HCT116 (cell line): ENCODE measurements at regions not wholly inside any gene's neighbourhood (a gene's known extent, or its start where the extent isn't known, plus 50 kb on each side); places are given as distances from the start of the nearest gene placed in this dataset.

Source experiments
- ATAC-seq: fragments of 200-7000 bp; cut with Tn5 transposase; 2 replicates; pipeline ENCODE4 v1.9.1; 2020; ENCODE audit warnings: mild to moderate bottlenecking, moderate library complexity
- BruUV-seq: library from RNA; stranded (reverse); fragments of 400-500 nt; replicated peaks from 2 replicates; lab custom pipeline; 2021; lab: Mats Ljungman, UMichigan
- CTCF ChIA-PET: fragments of 300-600 bp; sonication (Branson Sonifier 250); formaldehyde crosslinking; loops from one replicate; lab custom pipeline; 2021; ENCODE audit warnings: antibody characterized with exemption; lab: Charles Lee
- POLR2A ChIA-PET: fragments of 300-600, 350-600 bp; sonication (Branson Sonifier 250); formaldehyde crosslinking; loops from one replicate; lab custom pipeline; 2021; ENCODE audit warnings: antibody characterized with exemption; lab: Charles Lee
- RAD21 ChIA-PET, 2 experiments: fragments of 300-600 bp; sonication (Branson Sonifier 250); formaldehyde crosslinking; loops; one replicate each; lab custom pipeline; 2023; ENCODE audit warnings: low total read pairs in 2 of 2; ENCODE audit not compliant: uncharacterized antibody in 2 of 2, unreplicated experiment in 2 of 2, low non-redundant PET in 1 of 2; lab: Charles Lee
- DNase-seq: peaks from one replicate; pipeline ENCODE4 v3.0.0-alpha.2; 2010; ENCODE audit warnings: low read depth, low spot score
- H2AFZ ChIP-seq: fragments of 200-600 bp; shearing (Covaris generic), sonication (generic); 2 replicates; pipeline ENCODE4 v1.6.1; 2017; ENCODE audit warnings: low read depth, mixed run types, mixed read lengths, antibody characterized with exemption, low read length; ENCODE audit not compliant: poor library complexity, severe bottlenecking
- H3K27ac ChIP-seq: 2 replicates; pipeline ENCODE4 v1.5.1; 2012; ENCODE audit warnings: low read depth, low read length
- H3K27me3 ChIP-seq: fragments of 200-600 bp; sonication (generic); 2 replicates; pipeline ENCODE4 v1.6.1; 2016; ENCODE audit warnings: mixed run types, low read length, mixed read lengths; ENCODE audit not compliant: insufficient read depth
- H3K36me3 ChIP-seq, 2 experiments: fragments of 200-500 bp in 1 of 2; fragments of 200-600 bp in 1 of 2; sonication (Bioruptor generic) in 1 of 2; sonication (generic) in 1 of 2; 2 replicates each; pipeline versions ENCODE4 v1.5.1 to v1.6.1; 2014 to 2016; ENCODE audit warnings: low read length in 2 of 2, inconsistent platforms in 1 of 2, mixed read lengths in 1 of 2, mixed run types in 1 of 2; ENCODE audit not compliant: insufficient read depth in 2 of 2, control insufficient read depth in 1 of 2
- H3K4me1 ChIP-seq, 2 experiments: fragments of 200-600 bp in 1 of 2; sonication (generic) in 1 of 2; 2 replicates each; pipeline versions ENCODE4 v1.5.1 to v1.6.1; 2012 to 2017; ENCODE audit warnings: low read length in 2 of 2, inconsistent platforms in 1 of 2, mild to moderate bottlenecking in 1 of 2, mixed read lengths in 1 of 2, mixed run types in 1 of 2, moderate library complexity in 1 of 2; ENCODE audit not compliant: insufficient read depth in 2 of 2, control insufficient read depth in 1 of 2
- H3K4me2 ChIP-seq: fragments of 200-600 bp; sonication (generic); 2 replicates; pipeline ENCODE4 v1.6.1; 2017; ENCODE audit warnings: mixed run types, low read length, mixed read lengths
- H3K4me3 ChIP-seq, 2 experiments: fragments of 200-600 bp in 1 of 2; sonication (generic) in 1 of 2; replicated peaks in 1 of 2; 2 replicates each; pipeline ENCODE4 v1.5.1; 2011 to 2016; ENCODE audit warnings: low read length in 2 of 2, control low read depth in 1 of 2, low read depth in 1 of 2, mild to moderate bottlenecking in 1 of 2, mixed read lengths in 1 of 2, mixed run types in 1 of 2
- H3K79me2 ChIP-seq: fragments of 200-600 bp; sonication (generic); 2 replicates; pipeline ENCODE4 v1.6.1; 2017; ENCODE audit warnings: mild to moderate bottlenecking, mixed run types, low read length, moderate library complexity, mixed read lengths; ENCODE audit not compliant: insufficient read depth
- H3K9ac ChIP-seq: fragments of 200-600 bp; sonication (generic); 2 replicates; pipeline ENCODE4 v1.6.1; 2016; ENCODE audit warnings: low read length, mixed read lengths
- H3K9me2 ChIP-seq: fragments of 200-600 bp; sonication (generic), shearing (Covaris generic); 2 replicates; pipeline ENCODE4 v1.6.1; 2017; ENCODE audit warnings: mixed run types, mild to moderate bottlenecking, moderate library complexity; ENCODE audit not compliant: insufficient read depth
- H3K9me3 ChIP-seq, 2 experiments: fragments of 200-500 bp in 1 of 2; fragments of 200-600 bp in 1 of 2; sonication (Bioruptor generic) in 1 of 2; sonication (generic) in 1 of 2; 2 replicates each; pipeline ENCODE4 v1.6.1; 2014 to 2017; ENCODE audit warnings: low read length in 2 of 2, mixed read lengths in 2 of 2, inconsistent platforms in 1 of 2, low read depth in 1 of 2, mild to moderate bottlenecking in 1 of 2, mixed run types in 1 of 2, moderate library complexity in 1 of 2; ENCODE audit not compliant: control insufficient read depth in 1 of 2, insufficient read depth in 1 of 2
- H4K20me1 ChIP-seq: fragments of 200-600 bp; sonication (generic), shearing (Covaris generic); 2 replicates; pipeline ENCODE4 v1.6.1; 2017; ENCODE audit warnings: mixed run types, mild to moderate bottlenecking, moderate library complexity; ENCODE audit not compliant: insufficient read depth
- CBX3 ChIP-seq: IDR thresholded peaks from 2 replicates; pipeline ENCODE4 v1.6.1; 2012; ENCODE audit warnings: low read depth
- EGR1 ChIP-seq: IDR thresholded peaks from 2 replicates; pipeline ENCODE4 v1.6.1; 2012; ENCODE audit warnings: low read depth
- EZH2 ChIP-seq: fragments of 200-600 bp; sonication (generic); IDR thresholded peaks from 2 replicates; pipeline ENCODE4 v1.6.1; 2017; ENCODE audit warnings: antibody characterized with exemption, mixed run types
- EZH2phosphoT487 ChIP-seq: fragments of 200-600 bp; IDR thresholded peaks from 2 replicates; pipeline ENCODE4 v1.6.1; 2018; ENCODE audit warnings: antibody characterized with exemption, borderline replicate concordance
- FOSL1 ChIP-seq: IDR thresholded peaks from 2 replicates; pipeline ENCODE4 v1.6.1; 2012; ENCODE audit warnings: low read depth
- MAX ChIP-seq: IDR thresholded peaks from 2 replicates; pipeline ENCODE4 v1.6.1; 2012
- SP1 ChIP-seq: IDR thresholded peaks from 2 replicates; pipeline ENCODE4 v1.6.1; 2012; ENCODE audit warnings: low read depth
- SRF ChIP-seq: IDR thresholded peaks from 2 replicates; pipeline ENCODE4 v1.6.1; 2012; ENCODE audit warnings: low read depth
- YY1 ChIP-seq: IDR thresholded peaks from 2 replicates; pipeline ENCODE4 v1.6.1; 2011; ENCODE audit warnings: low read length, low read depth, moderate library complexity, mild to moderate bottlenecking; ENCODE audit not compliant: insufficient replicate concordance; ENCODE audit errors: extremely low read depth
- ZNF274 ChIP-seq: fragments of 200-500 bp; sonication (Bioruptor generic); IDR thresholded peaks from 2 replicates; pipeline ENCODE4 v1.6.1; 2014; ENCODE audit warnings: mild to moderate bottlenecking, low read depth, low read length, inconsistent platforms
- intact Hi-C: fragments of 100-400 bp; cut with micrococcal nuclease; formaldehyde crosslinking; loops from 2 replicates; pipeline ENCODE4 v1.10.0; 2022
- TF ChIP-seq, protein P1 (sequence below): IDR thresholded peaks from 2 replicates; pipeline ENCODE4 v1.6.1; 2012; ENCODE audit warnings: low read depth

DNA sequence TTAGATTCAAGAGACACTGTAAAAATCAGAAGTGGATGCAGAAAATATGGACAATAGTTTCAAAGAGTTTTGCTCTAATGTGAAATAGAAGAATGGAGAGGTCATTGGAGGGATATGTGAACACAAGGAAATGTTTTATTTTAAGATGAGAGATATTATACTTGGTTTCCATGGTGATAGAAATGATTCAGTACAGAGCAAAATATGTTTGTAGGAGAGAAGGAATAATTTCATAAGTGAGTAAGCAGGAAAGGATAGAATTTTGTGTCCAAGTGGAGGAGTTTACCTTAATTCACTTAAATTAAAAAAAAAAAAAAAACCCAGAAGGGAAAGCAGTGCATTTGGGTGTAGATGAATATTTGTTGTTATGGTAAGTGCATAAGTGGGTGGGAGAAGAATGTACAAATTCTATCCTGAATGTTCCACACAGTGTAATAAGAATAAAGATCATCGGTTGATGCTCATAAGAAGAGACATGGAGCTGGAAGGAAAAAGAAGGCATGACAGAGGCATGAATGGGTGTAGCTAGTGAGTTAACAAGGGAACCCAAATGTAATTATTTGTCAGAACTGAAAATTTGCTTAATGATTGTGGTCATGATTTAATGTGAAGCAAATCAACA is 688.9 kb upstream of the GJE1 start:
- RAD21 ChIA-PET, result no interaction called here
- H3K4me3 ChIP-seq, result no peak overlapping the region
- TF ChIP-seq YY1 (no peak), FOSL1 (no peak), SRF (no peak), MAX (no peak), CBX3 (no peak), ZNF274 (no peak), EGR1 (no peak), SP1 (no peak), EZH2phosphoT487 (no peak), EZH2 (no peak)
- TF ChIP-seq, protein P1, sequence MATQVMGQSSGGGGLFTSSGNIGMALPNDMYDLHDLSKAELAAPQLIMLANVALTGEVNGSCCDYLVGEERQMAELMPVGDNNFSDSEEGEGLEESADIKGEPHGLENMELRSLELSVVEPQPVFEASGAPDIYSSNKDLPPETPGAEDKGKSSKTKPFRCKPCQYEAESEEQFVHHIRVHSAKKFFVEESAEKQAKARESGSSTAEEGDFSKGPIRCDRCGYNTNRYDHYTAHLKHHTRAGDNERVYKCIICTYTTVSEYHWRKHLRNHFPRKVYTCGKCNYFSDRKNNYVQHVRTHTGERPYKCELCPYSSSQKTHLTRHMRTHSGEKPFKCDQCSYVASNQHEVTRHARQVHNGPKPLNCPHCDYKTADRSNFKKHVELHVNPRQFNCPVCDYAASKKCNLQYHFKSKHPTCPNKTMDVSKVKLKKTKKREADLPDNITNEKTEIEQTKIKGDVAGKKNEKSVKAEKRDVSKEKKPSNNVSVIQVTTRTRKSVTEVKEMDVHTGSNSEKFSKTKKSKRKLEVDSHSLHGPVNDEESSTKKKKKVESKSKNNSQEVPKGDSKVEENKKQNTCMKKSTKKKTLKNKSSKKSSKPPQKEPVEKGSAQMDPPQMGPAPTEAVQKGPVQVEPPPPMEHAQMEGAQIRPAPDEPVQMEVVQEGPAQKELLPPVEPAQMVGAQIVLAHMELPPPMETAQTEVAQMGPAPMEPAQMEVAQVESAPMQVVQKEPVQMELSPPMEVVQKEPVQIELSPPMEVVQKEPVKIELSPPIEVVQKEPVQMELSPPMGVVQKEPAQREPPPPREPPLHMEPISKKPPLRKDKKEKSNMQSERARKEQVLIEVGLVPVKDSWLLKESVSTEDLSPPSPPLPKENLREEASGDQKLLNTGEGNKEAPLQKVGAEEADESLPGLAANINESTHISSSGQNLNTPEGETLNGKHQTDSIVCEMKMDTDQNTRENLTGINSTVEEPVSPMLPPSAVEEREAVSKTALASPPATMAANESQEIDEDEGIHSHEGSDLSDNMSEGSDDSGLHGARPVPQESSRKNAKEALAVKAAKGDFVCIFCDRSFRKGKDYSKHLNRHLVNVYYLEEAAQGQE, result no peak
- no TSS peak for BruUV-seq
- no peaks in the 10 kb centered on the region for H3K79me2 ChIP-seq
- H3K36me3 ChIP-seq, result no peaks in the 10 kb centered on the region
- CTCF ChIA-PET, result no interaction called here
- no peak overlapping the region for H3K4me2 ChIP-seq
- H3K27ac ChIP-seq, result no peak overlapping the region
- no peak overlapping the region for H2AFZ ChIP-seq
- no peaks in the 10 kb centered on the region for H3K4me1 ChIP-seq
- intact Hi-C loops, result no loop called here
- no peaks in the 10 kb centered on the region for H3K9me2 ChIP-seq
- no peaks in the 10 kb centered on the region for H4K20me1 ChIP-seq
- no peaks in the 10 kb centered on the region for H3K27me3 ChIP-seq
- ATAC-seq (no peak), DNase-seq (no peak)
- no peak overlapping the region for H3K9ac ChIP-seq
- POLR2A ChIA-PET, result no interaction called here
- no peaks in the 10 kb centered on the region for H3K9me3 ChIP-seq
